ENCODE measurements at regions not wholly inside any gene's neighbourhood (a gene's known extent, or its start where the extent isn't known, plus 50 kb on each side); places are given as distances from the start of the nearest gene placed in this dataset.

- H2AFZ ChIP-seq (replicated peaks; ENCODE audit: low read length, poor library complexity), result no peak overlapping the region
- H3K14ac ChIP-seq (replicated peaks; ENCODE audit: low read depth, low read length), result no peak overlapping the region
- no peak overlapping the region for H4K91ac ChIP-seq (ENCODE audit: insufficient read depth, low read depth, low read length)
- dilution Hi-C loops (cut with HindIII; ENCODE audit: low sequenced_read_pairs, unreplicated experiment) (no loop called here), intact Hi-C loops (cut with micrococcal nuclease) (no loop called here), in situ Hi-C loops (cut with MboI; ENCODE audit: low sequenced_read_pairs) (no loop called here)
- H2AK9ac ChIP-seq (replicated peaks; ENCODE audit: low read depth, low read length, poor library complexity), result no peak overlapping the region
- H3K4ac ChIP-seq (ENCODE audit: low read depth, low read length), result no peak overlapping the region
- no peak overlapping the region for H3K23ac ChIP-seq (ENCODE audit: low read depth, low read length)
- no peak overlapping the region for H2BK20ac ChIP-seq (ENCODE audit: low read depth, low read length)
- DNase-seq, result no peak
- no peaks in the 10 kb centered on the region for H3K27me3 ChIP-seq (ENCODE audit: control insufficient read depth, insufficient read depth, low read length)
- no peaks in the 10 kb centered on the region for H3K9me1 ChIP-seq (ENCODE audit: insufficient read depth, low read length)
- no peak overlapping the region for H2AK5ac ChIP-seq (ENCODE audit: low read depth, low read length)
- no peak overlapping the region for H2BK15ac ChIP-seq (ENCODE audit: low read depth, low read length)
- no peak overlapping the region for H4K8ac ChIP-seq (ENCODE audit: low read depth in 2 of 2, low read length in 2 of 2)
- ChIA-PET POLR2A (ENCODE audit: unreplicated experiment) (no interaction called here), CTCF (no interaction called here)
- ATAC-seq (ENCODE audit: low read depth), result no peak
- no peak overlapping the region for H3K4me3 ChIP-seq (ENCODE audit: insufficient read depth, low read depth, low read length)
- H3K36me3 ChIP-seq (ENCODE audit: control insufficient read depth, insufficient read depth, low read length), result no peaks in the 10 kb centered on the region
- no peak overlapping the region for H3K9ac ChIP-seq (ENCODE audit: low read depth, low read length)
- no TSS peak for BruUV-seq (replicated peaks)
- no peak overlapping the region for H3K18ac ChIP-seq (ENCODE audit: low read depth, low read length)
- H3K56ac ChIP-seq (ENCODE audit: extremely low read depth, insufficient read depth, low read length), result no peak overlapping the region
- TF ChIP-seq MXI1 (IDR thresholded peaks at IDR 0.05; ENCODE audit: borderline replicate concordance, low read depth, low read length), result no peak
- TF ChIP-seq FOS (IDR thresholded peaks at IDR 0.05; ENCODE audit: low read depth, low read length), result no peak
- TF ChIP-seq, protein P1, sequence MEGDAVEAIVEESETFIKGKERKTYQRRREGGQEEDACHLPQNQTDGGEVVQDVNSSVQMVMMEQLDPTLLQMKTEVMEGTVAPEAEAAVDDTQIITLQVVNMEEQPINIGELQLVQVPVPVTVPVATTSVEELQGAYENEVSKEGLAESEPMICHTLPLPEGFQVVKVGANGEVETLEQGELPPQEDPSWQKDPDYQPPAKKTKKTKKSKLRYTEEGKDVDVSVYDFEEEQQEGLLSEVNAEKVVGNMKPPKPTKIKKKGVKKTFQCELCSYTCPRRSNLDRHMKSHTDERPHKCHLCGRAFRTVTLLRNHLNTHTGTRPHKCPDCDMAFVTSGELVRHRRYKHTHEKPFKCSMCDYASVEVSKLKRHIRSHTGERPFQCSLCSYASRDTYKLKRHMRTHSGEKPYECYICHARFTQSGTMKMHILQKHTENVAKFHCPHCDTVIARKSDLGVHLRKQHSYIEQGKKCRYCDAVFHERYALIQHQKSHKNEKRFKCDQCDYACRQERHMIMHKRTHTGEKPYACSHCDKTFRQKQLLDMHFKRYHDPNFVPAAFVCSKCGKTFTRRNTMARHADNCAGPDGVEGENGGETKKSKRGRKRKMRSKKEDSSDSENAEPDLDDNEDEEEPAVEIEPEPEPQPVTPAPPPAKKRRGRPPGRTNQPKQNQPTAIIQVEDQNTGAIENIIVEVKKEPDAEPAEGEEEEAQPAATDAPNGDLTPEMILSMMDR (conservative IDR thresholded peaks at IDR 0.05; ENCODE audit: low read depth, low read length), result no peak
- no peak for TF ChIP-seq RCOR1 (IDR thresholded peaks at IDR 0.05; ENCODE audit: insufficient replicate concordance, low read length)
- no peak for TF ChIP-seq USF2 (IDR thresholded peaks at IDR 0.05; ENCODE audit: low read depth, low read length)
- TF ChIP-seq ELK1 (IDR thresholded peaks at IDR 0.05; ENCODE audit: borderline replicate concordance, low read depth, low read length), result no peak
- TF ChIP-seq POLR2A (IDR thresholded peaks at IDR 0.05; ENCODE audit: low read depth, low read length), result no peak
- TF ChIP-seq SMC3 (IDR thresholded peaks at IDR 0.05; ENCODE audit: low read depth, low read length), result no peak
- TF ChIP-seq BHLHE40 (IDR thresholded peaks at IDR 0.05; ENCODE audit: low read depth, low read length), result no peak
- TF ChIP-seq MAZ (IDR thresholded peaks at IDR 0.05; ENCODE audit: borderline replicate concordance, low read depth, low read length), result no peak
- TF ChIP-seq RFX5 (IDR thresholded peaks at IDR 0.05; ENCODE audit: low read depth, low read length), result no peak
- no peak for TF ChIP-seq RAD21 (IDR thresholded peaks at IDR 0.05; ENCODE audit: low read length)
- no peak for TF ChIP-seq CHD1 (IDR thresholded peaks at IDR 0.05; ENCODE audit: low read depth, low read length)
- no peak for TF ChIP-seq CEBPB (IDR thresholded peaks at IDR 0.05; ENCODE audit: low read depth, low read length)
- no peak for TF ChIP-seq NFE2L2 (IDR thresholded peaks at IDR 0.05; ENCODE audit: low read depth, low read length)
- no peak for TF ChIP-seq MAFK (IDR thresholded peaks at IDR 0.05; ENCODE audit: low read depth, low read length)
- 44% methylated on average over 1 of the region's 3 CpGs; no CpG with 5 or more reads in 1 of the 2 experiments for WGBS, 2 experiments (ENCODE audit: extremely low coverage in 2 of 2, insufficient read length in 1 of 2)
- H3K9me3 ChIP-seq (ENCODE audit: control insufficient read depth, insufficient read depth, low read length), result peaks cover 5% of the 10 kb centered on the region
- H3K4me2 ChIP-seq (ENCODE audit: low read depth, low read length), result no peak overlapping the region
- H2BK120ac ChIP-seq (ENCODE audit: low read depth, low read length), result no peak overlapping the region
- no peak overlapping the region for H2BK5ac ChIP-seq (ENCODE audit: low read depth, low read length, poor library complexity, severe bottlenecking)
- no peaks in the 10 kb centered on the region for H3K4me1 ChIP-seq (ENCODE audit: control insufficient read depth, insufficient read depth, low read length)
- H3K79me1 ChIP-seq (ENCODE audit: low read depth in 1 of 2, low read length in 2 of 2), result no peaks in the 10 kb centered on the region
- no peak overlapping the region for H3K27ac ChIP-seq (ENCODE audit: insufficient read depth, low read length)
- H4K5ac ChIP-seq (ENCODE audit: low read depth, low read length), result no peak overlapping the region
- H4K20me1 ChIP-seq (ENCODE audit: insufficient read depth, low read length), result no peaks in the 10 kb centered on the region
These were observed 993.4 kb upstream of the EEF2KMT start for GRCh38 chr16:6091021-6091420.
